Uterus (tissue), 3 donors: ENCODE measurements at regions not wholly inside any gene's neighbourhood (a gene's known extent, or its start where the extent isn't known, plus 50 kb on each side); places are given as distances from the start of the nearest gene placed in this dataset.

Experiments used
- DNase-seq, 2 donors: peaks; one replicate each; pipeline ENCODE4 v3.0.0-alpha.2; 2019 to 2020
- H3K27ac ChIP-seq, 2 donors: fragments of 200-600 bp; sonication (generic); 1 replicate in 1 of 2; 2 replicates in 1 of 2; pipeline ENCODE4 v1.5.1; 2016 to 2018
- H3K27me3 ChIP-seq, 2 donors: fragments of 200-600 bp; sonication (generic); one replicate each; pipeline ENCODE4 v1.5.1; 2018 to 2019; ENCODE audit warnings: control low read depth in 1 of 2
- H3K36me3 ChIP-seq, 2 donors: fragments of 200-600 bp; sonication (generic); one replicate each; pipeline ENCODE4 v1.5.1; 2019; ENCODE audit warnings: control low read depth in 1 of 2
- H3K4me1 ChIP-seq, 2 donors: fragments of 200-600 bp; sonication (generic); one replicate each; pipeline ENCODE4 v1.5.1; 2018 to 2019; ENCODE audit warnings: control low read depth in 1 of 2
- H3K4me3 ChIP-seq, 2 donors: fragments of 200-600 bp; sonication (generic); 1 replicate in 1 of 2; 2 replicates in 1 of 2; pipeline ENCODE4 v1.5.1; 2018 to 2019; ENCODE audit warnings: mild to moderate bottlenecking in 1 of 2
- H3K9me3 ChIP-seq, 2 donors: fragments of 200-600 bp; sonication (generic); one replicate each; pipeline ENCODE4 v1.5.1; 2019; ENCODE audit warnings: control low read depth in 1 of 2
- CTCF ChIP-seq, 4 experiments: fragments of 200-600 bp in 2 of 4; fragments of 450-650 bp in 2 of 4; sonication (generic) in 2 of 4; IDR thresholded peaks; one replicate each; pipeline ENCODE4 v1.5.1; 2016 to 2019; ENCODE audit warnings: antibody characterized with exemption in 4 of 4, mild to moderate bottlenecking in 2 of 4, moderate library complexity in 1 of 4
- POLR2A ChIP-seq, 2 donors: fragments of 450-650 bp; IDR thresholded peaks; one replicate each; pipeline ENCODE4 v1.6.1; 2016; ENCODE audit warnings: antibody characterized with exemption in 2 of 2, mild to moderate bottlenecking in 1 of 2, moderate library complexity in 1 of 2
- intact Hi-C: fragments of 100-400 bp; cut with DNase I; formaldehyde crosslinking; loops from one replicate; pipeline ENCODE4 v1.15.1; 2023; ENCODE audit warnings: low total_unique reads
- donor health status: DM: yes; HTN: yes; CAD: no.

- H3K4me1 ChIP-seq: no peaks in the 10 kb centered on the region
- intact Hi-C loops: no loop called here
- DNase-seq: no peak
- H3K27ac ChIP-seq: no peak overlapping the region
- H3K4me3 ChIP-seq: no peak overlapping the region
- H3K9me3 ChIP-seq: peaks cover 0 to 3% of the 10 kb centered on the region in 2 donors
- no peaks in the 10 kb centered on the region for H3K27me3 ChIP-seq
- H3K36me3 ChIP-seq: no peaks in the 10 kb centered on the region
- TF ChIP-seq POLR2A (IDR thresholded peaks at IDR 0.05): no peak
- TF ChIP-seq CTCF (IDR thresholded peaks at IDR 0.05): no peak
Measured at GRCh38 chr3:165518346-165518745, 318.9 kb downstream of the BCHE start.

GRCh38 chr3:165513715-165514701 lies 317.8 kb upstream of the SLITRK3 start:
- Histone ChIP-seq H3K27me3 (no peaks in the 10 kb centered on the region), H3K4me3 (no peak overlapping the region), H3K9me3 (peaks cover 0 to 3% of the 10 kb centered on the region in 2 donors), H3K36me3 (no peaks in the 10 kb centered on the region), H3K4me1 (no peaks in the 10 kb centered on the region), H3K27ac (no peak overlapping the region)
- TF ChIP-seq CTCF (IDR thresholded peaks at IDR 0.05): no peak
- no peak for TF ChIP-seq POLR2A (IDR thresholded peaks at IDR 0.05)
- DNase-seq: no peak
- intact Hi-C loops: no loop called here

GRCh38 chr3:165507576-165507975 lies 311.4 kb upstream of the SLITRK3 start:
- H3K9me3 ChIP-seq: no peaks in the 10 kb centered on the region
- no peaks in the 10 kb centered on the region for H3K4me1 ChIP-seq
- no peak for DNase-seq
- no peak for TF ChIP-seq CTCF (IDR thresholded peaks at IDR 0.05)
- H3K4me3 ChIP-seq: no peak overlapping the region
- H3K27me3 ChIP-seq: no peaks in the 10 kb centered on the region
- no peak overlapping the region for H3K27ac ChIP-seq
- H3K36me3 ChIP-seq: no peaks in the 10 kb centered on the region
- intact Hi-C loops: no loop called here

- intact Hi-C loops: no loop called here
- Histone ChIP-seq H3K9me3 (no peaks in the 10 kb centered on the region), H3K27me3 (no peaks in the 10 kb centered on the region), H3K4me1 (no peaks in the 10 kb centered on the region), H3K4me3 (no peak overlapping the region), H3K27ac (no peak overlapping the region), H3K36me3 (no peaks in the 10 kb centered on the region)
- no peak for DNase-seq
- no peak for TF ChIP-seq CTCF (IDR thresholded peaks at IDR 0.05)
- TF ChIP-seq POLR2A (IDR thresholded peaks at IDR 0.05): no peak
Measured at GRCh38 chr3:165507060-165507459, 310.9 kb upstream of the SLITRK3 start.

- Histone ChIP-seq H3K36me3 (no peaks in the 10 kb centered on the region), H3K4me3 (no peak overlapping the region), H3K4me1 (no peaks in the 10 kb centered on the region), H3K27ac (no peak overlapping the region), H3K27me3 (no peaks in the 10 kb centered on the region), H3K9me3 (no peaks in the 10 kb centered on the region)
- TF ChIP-seq CTCF (IDR thresholded peaks at IDR 0.05) (no peak), POLR2A (IDR thresholded peaks at IDR 0.05) (no peak)
- DNase-seq: no peak
- intact Hi-C loops: no loop called here
Measured at GRCh38 chr3:165505657-165506056, 309.5 kb upstream of the SLITRK3 start.
